Thyroid gland (tissue), 4 donors: ENCODE measurements at regions not wholly inside any gene's neighbourhood (a gene's known extent, or its start where the extent isn't known, plus 50 kb on each side); places are given as distances from the start of the nearest gene placed in this dataset.

Experiments
- POLR2A ChIP-seq, 2 donors: fragments of 450-650 bp; IDR thresholded peaks; one replicate each; pipeline ENCODE4 v1.6.1; 2017; ENCODE audit warnings: antibody characterized with exemption in 2 of 2, mild to moderate bottlenecking in 2 of 2, moderate library complexity in 1 of 2
- TF ChIP-seq, protein P1 (sequence below), 6 experiments: fragments of 200-600 bp in 3 of 6; fragments of 450-650 bp in 3 of 6; sonication (generic) in 3 of 6; IDR thresholded peaks; one replicate each; pipeline ENCODE4 v1.5.1; 2016 to 2019; ENCODE audit warnings: antibody characterized with exemption in 6 of 6, mild to moderate bottlenecking in 2 of 6, inconsistent platforms in 1 of 6, moderate library complexity in 1 of 6

DNA sequence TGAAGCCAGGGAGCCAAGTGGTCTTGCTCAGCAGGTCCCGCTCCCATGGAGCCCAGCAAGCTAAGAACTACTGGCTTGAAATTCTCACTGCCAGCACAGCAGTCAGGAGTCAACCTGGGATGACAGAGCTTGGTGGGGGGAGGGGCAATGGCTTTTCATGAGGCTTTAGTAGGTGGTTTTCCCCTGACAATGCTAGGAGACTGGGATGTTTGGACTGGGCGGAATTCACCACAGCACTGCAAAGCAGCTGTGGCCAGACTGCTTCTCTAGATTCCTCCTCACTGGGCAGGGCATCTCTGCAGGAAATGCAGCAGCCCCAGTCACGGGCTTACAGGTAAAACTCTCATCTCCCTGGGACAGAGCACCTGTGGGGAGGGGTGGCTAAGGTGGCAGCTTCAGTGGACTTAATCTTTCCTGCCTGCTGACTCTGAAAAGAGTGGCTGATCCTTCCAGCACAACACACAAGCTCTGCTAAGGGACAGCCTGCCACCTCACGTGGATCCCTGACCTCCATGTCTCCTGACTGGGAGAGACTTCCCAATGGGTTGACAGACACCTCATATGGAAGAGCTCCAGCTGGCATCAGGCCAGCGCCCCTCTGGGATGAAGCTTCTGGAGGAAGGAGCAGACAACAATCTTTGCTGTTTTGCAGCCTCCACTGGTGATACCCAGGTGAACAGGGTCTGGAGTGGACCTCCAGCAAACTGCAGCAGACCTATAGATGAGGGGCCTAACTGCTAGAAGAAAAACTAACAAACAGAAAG, 349.7 kb upstream of the ST6GAL2 start:
- TF ChIP-seq POLR2A (IDR thresholded peaks at IDR 0.05): no peak
- TF ChIP-seq, protein P1, sequence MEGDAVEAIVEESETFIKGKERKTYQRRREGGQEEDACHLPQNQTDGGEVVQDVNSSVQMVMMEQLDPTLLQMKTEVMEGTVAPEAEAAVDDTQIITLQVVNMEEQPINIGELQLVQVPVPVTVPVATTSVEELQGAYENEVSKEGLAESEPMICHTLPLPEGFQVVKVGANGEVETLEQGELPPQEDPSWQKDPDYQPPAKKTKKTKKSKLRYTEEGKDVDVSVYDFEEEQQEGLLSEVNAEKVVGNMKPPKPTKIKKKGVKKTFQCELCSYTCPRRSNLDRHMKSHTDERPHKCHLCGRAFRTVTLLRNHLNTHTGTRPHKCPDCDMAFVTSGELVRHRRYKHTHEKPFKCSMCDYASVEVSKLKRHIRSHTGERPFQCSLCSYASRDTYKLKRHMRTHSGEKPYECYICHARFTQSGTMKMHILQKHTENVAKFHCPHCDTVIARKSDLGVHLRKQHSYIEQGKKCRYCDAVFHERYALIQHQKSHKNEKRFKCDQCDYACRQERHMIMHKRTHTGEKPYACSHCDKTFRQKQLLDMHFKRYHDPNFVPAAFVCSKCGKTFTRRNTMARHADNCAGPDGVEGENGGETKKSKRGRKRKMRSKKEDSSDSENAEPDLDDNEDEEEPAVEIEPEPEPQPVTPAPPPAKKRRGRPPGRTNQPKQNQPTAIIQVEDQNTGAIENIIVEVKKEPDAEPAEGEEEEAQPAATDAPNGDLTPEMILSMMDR (IDR thresholded peaks at IDR 0.05): no peak
